Stomach (tissue), 8 donors: ENCODE measurements at regions not wholly inside any gene's neighbourhood (a gene's known extent, or its start where the extent isn't known, plus 50 kb on each side); places are given as distances from the start of the nearest gene placed in this dataset.

ENCODE experiments used
- DNase-seq, 2 donors: peaks; one replicate each; pipeline versions ENCODE4 v3.0.0 to v3.0.0-alpha.2; 2013 to 2019
- H3K27ac ChIP-seq, 5 donors: fragments of 200-600 bp in 4 of 5; sonication (generic) in 4 of 5; one replicate each; pipeline ENCODE4 v1.5.1; 2013 to 2019; ENCODE audit warnings: mild to moderate bottlenecking in 1 of 5, moderate library complexity in 1 of 5
- H3K27me3 ChIP-seq, 3 donors: fragments of 200-600 bp; sonication (generic); one replicate each; pipeline ENCODE4 v1.5.1; 2017 to 2019; ENCODE audit warnings: mixed run types in 1 of 3
- H3K36me3 ChIP-seq, 4 donors: fragments of 200-600 bp; sonication (generic); 1 replicate in 3 of 4; 2 replicates in 1 of 4; pipeline ENCODE4 v1.5.1; 2016 to 2019
- H3K4me1 ChIP-seq, 4 donors: fragments of 200-600 bp; sonication (generic); one replicate each; pipeline ENCODE4 v1.5.1; 2016 to 2019
- H3K4me3 ChIP-seq, 4 donors: fragments of 200-600 bp; sonication (generic) in 3 of 4; one replicate each; pipeline ENCODE4 v1.5.1; 2016 to 2019; ENCODE audit warnings: mild to moderate bottlenecking in 1 of 4
- H3K9me3 ChIP-seq, 4 donors: fragments of 200-600 bp; sonication (generic); one replicate each; pipeline ENCODE4 v1.5.1; 2016 to 2019
- CTCF ChIP-seq, 7 experiments: fragments of 450-650 bp in 4 of 7; fragments of 200-600 bp in 3 of 7; sonication (generic) in 3 of 7; IDR thresholded peaks; one replicate each; pipeline ENCODE4 v1.5.1; 2016 to 2019; ENCODE audit warnings: antibody characterized with exemption in 7 of 7, control low read depth in 2 of 7, mild to moderate bottlenecking in 1 of 7
- EP300 ChIP-seq: sonication (generic); formaldehyde crosslinking; IDR thresholded peaks from one replicate; pipeline ENCODE4 v1.6.1; 2017; ENCODE audit warnings: antibody characterized with exemption
- POLR2A ChIP-seq, 4 donors: fragments of 450-650 bp; IDR thresholded peaks; one replicate each; pipeline ENCODE4 v1.6.1; 2016; ENCODE audit warnings: antibody characterized with exemption in 4 of 4, control low read depth in 2 of 4, mild to moderate bottlenecking in 1 of 4, moderate library complexity in 1 of 4
- POLR2AphosphoS5 ChIP-seq, 3 donors: sonication (generic); formaldehyde crosslinking; IDR thresholded peaks; one replicate each; pipeline ENCODE4 v1.6.1; 2016; ENCODE audit warnings: antibody characterized with exemption in 3 of 3
- WGBS, 5 donors: extraction: QIAGEN DNeasy Blood & Tissue Kit in 3 of 5; methylation state at CpG; one replicate each; pipeline versions ENCODE4 v1.1.5 to v1.1.7; 2013 to 2018; 5-methylcytosine and 5-hydroxymethylcytosine counted together
- intact Hi-C: fragments of 100-400 bp; cut with DNase I; formaldehyde crosslinking; loops from one replicate; pipeline ENCODE4 v1.15.1; 2023; ENCODE audit warnings: low total_unique reads
- donor health status: healthy with polysubstance abuse.
- donor health status: Bipolar disorder and iron deficiency.
- donor health status: healthy.

GRCh38 chr21:35461700-35462099 is 412.6 kb upstream of the RUNX1 start:
- intact Hi-C loops, result no loop called here
- no peak overlapping the region for H3K4me3 ChIP-seq
- no peaks in the 10 kb centered on the region for H3K9me3 ChIP-seq
- H3K27me3 ChIP-seq, result no peaks in the 10 kb centered on the region
- H3K27ac ChIP-seq, result no peak overlapping the region
- TF ChIP-seq EP300, result no peak
- TF ChIP-seq CTCF (IDR thresholded peaks at IDR 0.05), result no peak
- no peak for TF ChIP-seq POLR2A (IDR thresholded peaks at IDR 0.05)
- no peak for TF ChIP-seq POLR2AphosphoS5 (IDR thresholded peaks at IDR 0.05)
- no peaks in the 10 kb centered on the region for H3K36me3 ChIP-seq
- 71 to 81% (median 77%) methylated on average over 2 of the region's 2 CpGs for WGBS, 5 donors
- no peak for DNase-seq
- H3K4me1 ChIP-seq, result no peaks in the 10 kb centered on the region

GRCh38 chr21:35460441-35460840 is 411.3 kb upstream of the RUNX1 start:
- intact Hi-C loops, result no loop called here
- Histone ChIP-seq H3K27ac (no peak overlapping the region), H3K9me3 (no peaks in the 10 kb centered on the region), H3K36me3 (no peaks in the 10 kb centered on the region), H3K4me3 (no peak overlapping the region), H3K27me3 (no peaks in the 10 kb centered on the region), H3K4me1 (no peaks in the 10 kb centered on the region)
- 72 to 82% (median 78%) methylated on average over 9 of the region's 9 CpGs for WGBS, 5 donors
- no peak for DNase-seq
- no peak for TF ChIP-seq POLR2AphosphoS5 (IDR thresholded peaks at IDR 0.05)
- no peak for TF ChIP-seq POLR2A (IDR thresholded peaks at IDR 0.05)
- TF ChIP-seq EP300, result no peak
- no peak for TF ChIP-seq CTCF (IDR thresholded peaks at IDR 0.05)

- DNase-seq, result no peak
- intact Hi-C loops, result no loop called here
- no peak for TF ChIP-seq CTCF (IDR thresholded peaks at IDR 0.05)
- TF ChIP-seq POLR2A (IDR thresholded peaks at IDR 0.05), result no peak
- TF ChIP-seq EP300, result no peak
- TF ChIP-seq POLR2AphosphoS5 (IDR thresholded peaks at IDR 0.05), result no peak
- WGBS, 5 donors, result 91 to 99% (median 95%) methylated on average over 5 of the region's 5 CpGs
- Histone ChIP-seq H3K4me1 (no peaks in the 10 kb centered on the region), H3K27me3 (no peaks in the 10 kb centered on the region), H3K9me3 (no peaks in the 10 kb centered on the region), H3K36me3 (no peaks in the 10 kb centered on the region), H3K27ac (no peak overlapping the region), H3K4me3 (no peak overlapping the region)
Observed at GRCh38 chr21:35458405-35458804, 409.3 kb upstream of the RUNX1 start.

- H3K27ac ChIP-seq, result no peak overlapping the region
- no peaks in the 10 kb centered on the region for H3K27me3 ChIP-seq
- H3K36me3 ChIP-seq, result no peaks in the 10 kb centered on the region
- no peaks in the 10 kb centered on the region for H3K9me3 ChIP-seq
- WGBS, 5 donors, result 78 to 86% (median 81%) methylated on average over 8 of the region's 8 CpGs
- TF ChIP-seq CTCF (IDR thresholded peaks at IDR 0.05), result no peak
- no peak for TF ChIP-seq POLR2AphosphoS5 (IDR thresholded peaks at IDR 0.05)
- no peak for TF ChIP-seq EP300
- TF ChIP-seq POLR2A (IDR thresholded peaks at IDR 0.05), result no peak
- no peak overlapping the region for H3K4me3 ChIP-seq
- no peaks in the 10 kb centered on the region for H3K4me1 ChIP-seq
- intact Hi-C loops, result no loop called here
- DNase-seq, result no peak
Observed at GRCh38 chr21:35457097-35457804, 408.1 kb upstream of the RUNX1 start.
